ENCODE measurements at regions not wholly inside any gene's neighbourhood (a gene's known extent, or its start where the extent isn't known, plus 50 kb on each side); places are given as distances from the start of the nearest gene placed in this dataset.

- TF ChIP-seq POLR2AphosphoS5 (IDR thresholded peaks at IDR 0.05; ENCODE audit: low read depth, low read length): no peak
- TF ChIP-seq RAD21 (IDR thresholded peaks at IDR 0.05; ENCODE audit: low read depth): no peak
- TF ChIP-seq EZH2 (IDR thresholded peaks at IDR 0.05): no peak
- no peak for TF ChIP-seq EZH2phosphoT487 (IDR thresholded peaks at IDR 0.05; ENCODE audit: borderline replicate concordance)
Measured at GRCh38 chr11:94700622-94701021, 67.5 kb upstream of the AMOTL1 start (continued).

- Histone ChIP-seq H3K9me3 (ENCODE audit: control insufficient read depth in 1 of 2, insufficient read depth in 1 of 2, low read depth in 1 of 2, low read length in 2 of 2) (no peaks in the 10 kb centered on the region), H3K4me1 (ENCODE audit: control insufficient read depth in 1 of 2, insufficient read depth in 2 of 2, low read length in 2 of 2) (no peaks in the 10 kb centered on the region; a peak in 1 of 4 replicates), H3K9ac (ENCODE audit: low read length) (no peak overlapping the region), H3K79me2 (ENCODE audit: insufficient read depth, low read length) (no peaks in the 10 kb centered on the region), H3K27ac (ENCODE audit: low read depth, low read length) (no peak overlapping the region), H3K36me3 (ENCODE audit: control insufficient read depth in 1 of 2, insufficient read depth in 2 of 2, low read length in 2 of 2) (no peaks in the 10 kb centered on the region), H3K4me3 (replicated peaks in 1 of 2; ENCODE audit: low read depth in 1 of 2, low read length in 2 of 2) (no peak overlapping the region), H2AFZ (ENCODE audit: low read depth, low read length, poor library complexity, severe bottlenecking) (no peak overlapping the region), H3K9me2 (ENCODE audit: insufficient read depth) (0 out of 2 replicates have a peak, but pooled peaks cover 5% of the 10 kb centered on the region), H3K4me2 (ENCODE audit: low read length) (no peak overlapping the region), H3K27me3 (ENCODE audit: insufficient read depth, low read length) (no peaks in the 10 kb centered on the region), H4K20me1 (ENCODE audit: insufficient read depth) (no peaks in the 10 kb centered on the region)
- POLR2A ChIA-PET: no interaction called here
- RAD21 ChIA-PET (ENCODE audit: low non-redundant PET in 1 of 2, low total read pairs in 2 of 2, uncharacterized antibody in 2 of 2, unreplicated experiment in 2 of 2): no interaction called here
- DNase-seq (ENCODE audit: low read depth, low spot score) (no peak), ATAC-seq (no peak)
- no TSS peak for BruUV-seq (replicated peaks)
- CTCF ChIA-PET: no interaction called here
- TF ChIP-seq EGR1 (IDR thresholded peaks at IDR 0.05; ENCODE audit: low read depth): no peak
- TF ChIP-seq TCF7L2 (IDR thresholded peaks at IDR 0.05; ENCODE audit: borderline replicate concordance, extremely low read depth, insufficient read depth, insufficient read length): no peak
- TF ChIP-seq CBX3 (IDR thresholded peaks at IDR 0.05; ENCODE audit: low read depth): no peak
- TF ChIP-seq ZFX (IDR thresholded peaks at IDR 0.05): no peak
- TF ChIP-seq, protein P1, sequence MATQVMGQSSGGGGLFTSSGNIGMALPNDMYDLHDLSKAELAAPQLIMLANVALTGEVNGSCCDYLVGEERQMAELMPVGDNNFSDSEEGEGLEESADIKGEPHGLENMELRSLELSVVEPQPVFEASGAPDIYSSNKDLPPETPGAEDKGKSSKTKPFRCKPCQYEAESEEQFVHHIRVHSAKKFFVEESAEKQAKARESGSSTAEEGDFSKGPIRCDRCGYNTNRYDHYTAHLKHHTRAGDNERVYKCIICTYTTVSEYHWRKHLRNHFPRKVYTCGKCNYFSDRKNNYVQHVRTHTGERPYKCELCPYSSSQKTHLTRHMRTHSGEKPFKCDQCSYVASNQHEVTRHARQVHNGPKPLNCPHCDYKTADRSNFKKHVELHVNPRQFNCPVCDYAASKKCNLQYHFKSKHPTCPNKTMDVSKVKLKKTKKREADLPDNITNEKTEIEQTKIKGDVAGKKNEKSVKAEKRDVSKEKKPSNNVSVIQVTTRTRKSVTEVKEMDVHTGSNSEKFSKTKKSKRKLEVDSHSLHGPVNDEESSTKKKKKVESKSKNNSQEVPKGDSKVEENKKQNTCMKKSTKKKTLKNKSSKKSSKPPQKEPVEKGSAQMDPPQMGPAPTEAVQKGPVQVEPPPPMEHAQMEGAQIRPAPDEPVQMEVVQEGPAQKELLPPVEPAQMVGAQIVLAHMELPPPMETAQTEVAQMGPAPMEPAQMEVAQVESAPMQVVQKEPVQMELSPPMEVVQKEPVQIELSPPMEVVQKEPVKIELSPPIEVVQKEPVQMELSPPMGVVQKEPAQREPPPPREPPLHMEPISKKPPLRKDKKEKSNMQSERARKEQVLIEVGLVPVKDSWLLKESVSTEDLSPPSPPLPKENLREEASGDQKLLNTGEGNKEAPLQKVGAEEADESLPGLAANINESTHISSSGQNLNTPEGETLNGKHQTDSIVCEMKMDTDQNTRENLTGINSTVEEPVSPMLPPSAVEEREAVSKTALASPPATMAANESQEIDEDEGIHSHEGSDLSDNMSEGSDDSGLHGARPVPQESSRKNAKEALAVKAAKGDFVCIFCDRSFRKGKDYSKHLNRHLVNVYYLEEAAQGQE (IDR thresholded peaks at IDR 0.05; ENCODE audit: low read depth): no peak
- TF ChIP-seq, protein P2, sequence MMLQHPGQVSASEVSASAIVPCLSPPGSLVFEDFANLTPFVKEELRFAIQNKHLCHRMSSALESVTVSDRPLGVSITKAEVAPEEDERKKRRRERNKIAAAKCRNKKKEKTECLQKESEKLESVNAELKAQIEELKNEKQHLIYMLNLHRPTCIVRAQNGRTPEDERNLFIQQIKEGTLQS (IDR thresholded peaks at IDR 0.05): no peak
- no peak for TF ChIP-seq CEBPB (IDR thresholded peaks at IDR 0.05; ENCODE audit: low read depth)
- TF ChIP-seq RAD21 (IDR thresholded peaks at IDR 0.05; ENCODE audit: low read depth): no peak
- no peak for TF ChIP-seq POLR2A (IDR thresholded peaks at IDR 0.05; ENCODE audit: borderline replicate concordance, extremely low read depth, insufficient read depth, insufficient read length)
- no peak for TF ChIP-seq EZH2phosphoT487 (IDR thresholded peaks at IDR 0.05; ENCODE audit: borderline replicate concordance)
- TF ChIP-seq, protein P3, sequence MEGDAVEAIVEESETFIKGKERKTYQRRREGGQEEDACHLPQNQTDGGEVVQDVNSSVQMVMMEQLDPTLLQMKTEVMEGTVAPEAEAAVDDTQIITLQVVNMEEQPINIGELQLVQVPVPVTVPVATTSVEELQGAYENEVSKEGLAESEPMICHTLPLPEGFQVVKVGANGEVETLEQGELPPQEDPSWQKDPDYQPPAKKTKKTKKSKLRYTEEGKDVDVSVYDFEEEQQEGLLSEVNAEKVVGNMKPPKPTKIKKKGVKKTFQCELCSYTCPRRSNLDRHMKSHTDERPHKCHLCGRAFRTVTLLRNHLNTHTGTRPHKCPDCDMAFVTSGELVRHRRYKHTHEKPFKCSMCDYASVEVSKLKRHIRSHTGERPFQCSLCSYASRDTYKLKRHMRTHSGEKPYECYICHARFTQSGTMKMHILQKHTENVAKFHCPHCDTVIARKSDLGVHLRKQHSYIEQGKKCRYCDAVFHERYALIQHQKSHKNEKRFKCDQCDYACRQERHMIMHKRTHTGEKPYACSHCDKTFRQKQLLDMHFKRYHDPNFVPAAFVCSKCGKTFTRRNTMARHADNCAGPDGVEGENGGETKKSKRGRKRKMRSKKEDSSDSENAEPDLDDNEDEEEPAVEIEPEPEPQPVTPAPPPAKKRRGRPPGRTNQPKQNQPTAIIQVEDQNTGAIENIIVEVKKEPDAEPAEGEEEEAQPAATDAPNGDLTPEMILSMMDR (IDR thresholded peaks at IDR 0.05 in 2 of 3, conservative IDR thresholded peaks at IDR 0.05 in 1 of 3; ENCODE audit: borderline replicate concordance in 1 of 3, insufficient read depth in 1 of 3, low read depth in 2 of 3, low read length in 2 of 3): no peak
- TF ChIP-seq SIN3A (IDR thresholded peaks at IDR 0.05; ENCODE audit: low read depth): no peak
- TF ChIP-seq ZBTB33 (IDR thresholded peaks at IDR 0.05; ENCODE audit: extremely low read depth, insufficient replicate concordance, low read length): no peak
- TF ChIP-seq YY1 (IDR thresholded peaks at IDR 0.05; ENCODE audit: extremely low read depth, insufficient replicate concordance, low read depth, low read length): no peak
- intact Hi-C loops (cut with micrococcal nuclease): no loop called here
Measured at GRCh38 chr11:94702481-94702880, 65.7 kb upstream of the AMOTL1 start.

Measured in HCT116 (cell line).